ENCODE measurements at regions not wholly inside any gene's neighbourhood (a gene's known extent, or its start where the extent isn't known, plus 50 kb on each side); places are given as distances from the start of the nearest gene placed in this dataset.

- TF ChIP-seq, protein P1, sequence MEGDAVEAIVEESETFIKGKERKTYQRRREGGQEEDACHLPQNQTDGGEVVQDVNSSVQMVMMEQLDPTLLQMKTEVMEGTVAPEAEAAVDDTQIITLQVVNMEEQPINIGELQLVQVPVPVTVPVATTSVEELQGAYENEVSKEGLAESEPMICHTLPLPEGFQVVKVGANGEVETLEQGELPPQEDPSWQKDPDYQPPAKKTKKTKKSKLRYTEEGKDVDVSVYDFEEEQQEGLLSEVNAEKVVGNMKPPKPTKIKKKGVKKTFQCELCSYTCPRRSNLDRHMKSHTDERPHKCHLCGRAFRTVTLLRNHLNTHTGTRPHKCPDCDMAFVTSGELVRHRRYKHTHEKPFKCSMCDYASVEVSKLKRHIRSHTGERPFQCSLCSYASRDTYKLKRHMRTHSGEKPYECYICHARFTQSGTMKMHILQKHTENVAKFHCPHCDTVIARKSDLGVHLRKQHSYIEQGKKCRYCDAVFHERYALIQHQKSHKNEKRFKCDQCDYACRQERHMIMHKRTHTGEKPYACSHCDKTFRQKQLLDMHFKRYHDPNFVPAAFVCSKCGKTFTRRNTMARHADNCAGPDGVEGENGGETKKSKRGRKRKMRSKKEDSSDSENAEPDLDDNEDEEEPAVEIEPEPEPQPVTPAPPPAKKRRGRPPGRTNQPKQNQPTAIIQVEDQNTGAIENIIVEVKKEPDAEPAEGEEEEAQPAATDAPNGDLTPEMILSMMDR (IDR thresholded peaks at IDR 0.05): no peak
- TF ChIP-seq POLR2AphosphoS5 (IDR thresholded peaks at IDR 0.05) (no peak), POLR2A (IDR thresholded peaks at IDR 0.05) (no peak)
These were observed 331.5 kb downstream of the PRDM2 start for GRCh38 chr1:14031461-14031860.
